ENCODE measurements at regions not wholly inside any gene's neighbourhood (a gene's known extent, or its start where the extent isn't known, plus 50 kb on each side); places are given as distances from the start of the nearest gene placed in this dataset.

DNA sequence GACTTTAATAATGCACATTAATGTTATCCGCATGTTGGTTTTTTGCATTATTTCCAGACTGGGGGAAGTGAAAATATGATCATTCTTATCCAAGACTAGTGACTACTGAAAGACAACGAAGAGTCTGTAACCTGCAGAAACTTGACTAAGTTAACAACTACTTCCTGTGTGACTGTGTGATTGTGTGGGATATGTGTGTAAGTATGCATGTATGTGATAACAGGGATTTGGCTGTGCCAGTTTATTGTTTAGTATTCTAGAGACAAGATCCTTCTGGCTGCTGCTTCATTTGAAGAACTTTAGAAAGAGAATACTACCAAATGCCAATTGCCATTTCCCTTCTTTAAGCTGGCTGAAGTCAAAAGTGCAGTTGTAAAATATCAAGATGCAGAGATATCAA is 375.7 kb upstream of the PRR16 start:
- H3K4me3 ChIP-seq (ENCODE audit: low read depth, low read length), result no peak overlapping the region
- H3K36me3 ChIP-seq (ENCODE audit: control insufficient read depth, insufficient read depth, low read length), result no peaks in the 10 kb centered on the region
- no peak overlapping the region for H3K9ac ChIP-seq
- H3K4me2 ChIP-seq (ENCODE audit: low read length), result no peak overlapping the region
- H3K4me1 ChIP-seq, result no peaks in the 10 kb centered on the region
- H3K27ac ChIP-seq, result no peak overlapping the region
- no peaks in the 10 kb centered on the region for H3K79me2 ChIP-seq
- H3K27me3 ChIP-seq (ENCODE audit: control insufficient read depth, insufficient read depth, low read length), result no peaks in the 10 kb centered on the region
- H3K9me3 ChIP-seq (ENCODE audit: control insufficient read depth, low read length), result no peaks in the 10 kb centered on the region
- TF ChIP-seq, protein P1, sequence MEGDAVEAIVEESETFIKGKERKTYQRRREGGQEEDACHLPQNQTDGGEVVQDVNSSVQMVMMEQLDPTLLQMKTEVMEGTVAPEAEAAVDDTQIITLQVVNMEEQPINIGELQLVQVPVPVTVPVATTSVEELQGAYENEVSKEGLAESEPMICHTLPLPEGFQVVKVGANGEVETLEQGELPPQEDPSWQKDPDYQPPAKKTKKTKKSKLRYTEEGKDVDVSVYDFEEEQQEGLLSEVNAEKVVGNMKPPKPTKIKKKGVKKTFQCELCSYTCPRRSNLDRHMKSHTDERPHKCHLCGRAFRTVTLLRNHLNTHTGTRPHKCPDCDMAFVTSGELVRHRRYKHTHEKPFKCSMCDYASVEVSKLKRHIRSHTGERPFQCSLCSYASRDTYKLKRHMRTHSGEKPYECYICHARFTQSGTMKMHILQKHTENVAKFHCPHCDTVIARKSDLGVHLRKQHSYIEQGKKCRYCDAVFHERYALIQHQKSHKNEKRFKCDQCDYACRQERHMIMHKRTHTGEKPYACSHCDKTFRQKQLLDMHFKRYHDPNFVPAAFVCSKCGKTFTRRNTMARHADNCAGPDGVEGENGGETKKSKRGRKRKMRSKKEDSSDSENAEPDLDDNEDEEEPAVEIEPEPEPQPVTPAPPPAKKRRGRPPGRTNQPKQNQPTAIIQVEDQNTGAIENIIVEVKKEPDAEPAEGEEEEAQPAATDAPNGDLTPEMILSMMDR (IDR thresholded peaks at IDR 0.05), result no peak
- no peak overlapping the region for H2AFZ ChIP-seq

DNA sequence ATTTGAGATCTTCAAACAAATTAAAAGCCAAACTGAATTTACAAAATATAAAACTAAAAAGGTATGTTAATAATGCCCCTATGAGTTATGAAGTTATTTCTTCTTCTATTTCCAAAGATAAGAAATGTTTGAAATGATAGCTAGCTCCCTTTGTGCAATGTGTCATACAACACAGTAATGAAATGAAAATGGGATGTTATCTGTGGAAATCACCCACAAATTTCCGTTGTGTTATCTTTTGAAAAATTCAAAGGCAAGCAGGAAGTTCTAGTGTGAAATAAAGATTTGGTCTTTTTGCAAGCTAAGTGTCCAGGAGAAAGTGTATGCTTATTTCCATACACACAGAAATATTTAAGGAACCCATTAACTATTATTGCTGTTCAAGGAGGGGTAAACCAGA is 375.3 kb upstream of the PRR16 start:
- Histone ChIP-seq H3K27me3 (ENCODE audit: control insufficient read depth, insufficient read depth, low read length) (no peaks in the 10 kb centered on the region), H3K36me3 (ENCODE audit: control insufficient read depth, insufficient read depth, low read length) (no peaks in the 10 kb centered on the region), H3K79me2 (no peaks in the 10 kb centered on the region), H3K9ac (no peak overlapping the region), H3K4me2 (ENCODE audit: low read length) (no peak overlapping the region), H2AFZ (no peak overlapping the region), H3K9me3 (ENCODE audit: control insufficient read depth, low read length) (no peaks in the 10 kb centered on the region), H3K4me1 (no peaks in the 10 kb centered on the region), H3K27ac (no peak overlapping the region), H3K4me3 (ENCODE audit: low read depth, low read length) (no peak overlapping the region)
- TF ChIP-seq, protein P1 (IDR thresholded peaks at IDR 0.05), result no peak

DNA sequence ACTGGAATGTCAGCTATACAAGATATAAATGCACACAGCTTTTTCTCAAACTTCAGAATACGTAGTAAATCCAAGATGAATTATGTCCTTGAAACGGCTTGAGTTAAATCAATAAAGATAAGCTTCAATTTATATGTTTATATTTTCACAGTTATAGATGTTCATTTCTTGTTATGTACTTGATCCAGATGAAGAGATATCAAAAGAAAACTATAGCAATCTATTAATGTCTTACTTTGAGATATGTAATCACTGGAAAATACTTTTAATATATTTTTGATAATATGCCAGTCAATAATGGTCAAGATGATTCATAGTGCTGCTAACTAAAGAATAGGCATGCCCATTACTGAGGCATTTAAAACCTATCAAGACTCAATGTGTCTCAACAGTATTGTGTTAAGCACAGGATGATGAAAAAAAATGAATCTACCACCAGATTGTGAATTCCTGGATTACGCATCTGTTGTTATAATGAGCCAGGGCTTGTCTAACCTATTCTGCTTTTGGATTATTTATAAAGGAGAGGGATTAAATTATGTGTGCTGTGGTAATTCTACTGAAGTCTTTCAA is 372.6 kb upstream of the PRR16 start:
- Histone ChIP-seq H3K4me3 (ENCODE audit: low read depth, low read length) (no peak overlapping the region), H3K9ac (no peak overlapping the region), H2AFZ (no peak overlapping the region), H3K4me2 (ENCODE audit: low read length) (no peak overlapping the region), H3K36me3 (ENCODE audit: control insufficient read depth, insufficient read depth, low read length) (no peaks in the 10 kb centered on the region), H3K27me3 (ENCODE audit: control insufficient read depth, insufficient read depth, low read length) (no peaks in the 10 kb centered on the region), H3K4me1 (no peaks in the 10 kb centered on the region), H3K9me3 (ENCODE audit: control insufficient read depth, low read length) (no peaks in the 10 kb centered on the region), H3K79me2 (no peaks in the 10 kb centered on the region), H3K27ac (no peak overlapping the region)
- TF ChIP-seq, protein P1 (IDR thresholded peaks at IDR 0.05), result no peak

DNA sequence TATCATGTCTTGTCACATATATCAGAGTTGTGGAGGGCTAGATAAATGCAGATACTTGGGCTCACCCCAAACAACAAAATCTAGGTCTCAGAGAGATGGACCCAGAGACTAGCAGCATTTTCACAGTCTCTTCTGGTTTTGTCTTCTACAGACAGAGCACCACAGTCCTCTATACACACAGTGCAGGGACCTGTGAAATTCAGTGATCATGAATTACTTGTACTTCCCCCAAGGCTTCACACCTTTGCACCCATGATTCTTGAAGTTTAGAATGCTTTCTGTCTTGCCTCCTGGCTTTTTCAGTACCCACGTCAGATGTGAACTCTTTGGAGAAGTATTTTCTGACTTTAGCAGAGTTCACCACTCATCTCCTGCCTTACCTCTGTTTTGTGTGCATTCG is 371.5 kb upstream of the PRR16 start:
- Histone ChIP-seq H3K36me3 (ENCODE audit: control insufficient read depth, insufficient read depth, low read length) (no peaks in the 10 kb centered on the region), H3K4me1 (no peaks in the 10 kb centered on the region), H3K27ac (no peak overlapping the region), H3K27me3 (ENCODE audit: control insufficient read depth, insufficient read depth, low read length) (no peaks in the 10 kb centered on the region), H3K9me3 (ENCODE audit: control insufficient read depth, low read length) (no peaks in the 10 kb centered on the region), H2AFZ (no peak overlapping the region), H3K79me2 (no peaks in the 10 kb centered on the region), H3K4me2 (ENCODE audit: low read length) (no peak overlapping the region), H3K9ac (no peak overlapping the region), H3K4me3 (ENCODE audit: low read depth, low read length) (no peak overlapping the region)
- TF ChIP-seq, protein P1 (IDR thresholded peaks at IDR 0.05), result no peak

DNA sequence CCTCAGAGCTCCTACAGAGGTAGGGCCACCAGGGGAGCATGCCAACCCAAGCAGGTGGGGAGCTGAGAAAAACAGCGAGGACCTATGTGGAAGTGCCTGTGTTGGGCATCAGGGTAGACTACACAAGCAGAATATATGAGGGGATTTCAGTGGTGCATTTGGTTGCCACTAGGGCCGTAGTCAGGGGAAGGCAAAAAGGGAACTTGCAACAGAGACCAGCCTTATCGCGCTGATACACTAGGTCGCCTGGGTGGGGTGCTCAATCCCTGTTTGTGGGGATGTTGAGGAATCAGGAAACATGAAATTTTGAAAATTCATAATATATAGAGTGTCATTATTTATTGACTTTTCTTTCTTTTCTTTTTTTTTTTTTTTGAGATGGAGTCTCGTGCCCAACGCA is 370.9 kb upstream of the PRR16 start:
- TF ChIP-seq, protein P1 (IDR thresholded peaks at IDR 0.05), result no peak
- Histone ChIP-seq H3K4me3 (ENCODE audit: low read depth, low read length) (no peak overlapping the region), H3K9me3 (ENCODE audit: control insufficient read depth, low read length) (no peaks in the 10 kb centered on the region), H3K27me3 (ENCODE audit: control insufficient read depth, insufficient read depth, low read length) (no peaks in the 10 kb centered on the region), H2AFZ (no peak overlapping the region), H3K4me2 (ENCODE audit: low read length) (no peak overlapping the region), H3K4me1 (no peaks in the 10 kb centered on the region), H3K9ac (no peak overlapping the region), H3K79me2 (no peaks in the 10 kb centered on the region), H3K27ac (no peak overlapping the region), H3K36me3 (ENCODE audit: control insufficient read depth, insufficient read depth, low read length) (no peaks in the 10 kb centered on the region)
